OCI-LY1 (cell line): ENCODE measurements at regions not wholly inside any gene's neighbourhood (a gene's known extent, or its start where the extent isn't known, plus 50 kb on each side); places are given as distances from the start of the nearest gene placed in this dataset.

Source experiments
- EZH2 ChIP-seq: fragments of 200-600 bp; sonication (generic), shearing (Covaris generic); IDR thresholded peaks from 2 replicates; pipeline ENCODE4 v1.8.0; 2017; ENCODE audit warnings: borderline replicate concordance, mixed run types, mild to moderate bottlenecking, antibody characterized with exemption, low read length, moderate library complexity, mixed read lengths
- TF ChIP-seq, protein P1 (sequence below): fragments of 200-600 bp; sonication (generic), shearing (Covaris generic); IDR thresholded peaks from 2 replicates; pipeline ENCODE4 v1.5.1; 2017; ENCODE audit warnings: mild to moderate bottlenecking, antibody characterized with exemption, low read length, moderate library complexity, mixed read lengths

DNA sequence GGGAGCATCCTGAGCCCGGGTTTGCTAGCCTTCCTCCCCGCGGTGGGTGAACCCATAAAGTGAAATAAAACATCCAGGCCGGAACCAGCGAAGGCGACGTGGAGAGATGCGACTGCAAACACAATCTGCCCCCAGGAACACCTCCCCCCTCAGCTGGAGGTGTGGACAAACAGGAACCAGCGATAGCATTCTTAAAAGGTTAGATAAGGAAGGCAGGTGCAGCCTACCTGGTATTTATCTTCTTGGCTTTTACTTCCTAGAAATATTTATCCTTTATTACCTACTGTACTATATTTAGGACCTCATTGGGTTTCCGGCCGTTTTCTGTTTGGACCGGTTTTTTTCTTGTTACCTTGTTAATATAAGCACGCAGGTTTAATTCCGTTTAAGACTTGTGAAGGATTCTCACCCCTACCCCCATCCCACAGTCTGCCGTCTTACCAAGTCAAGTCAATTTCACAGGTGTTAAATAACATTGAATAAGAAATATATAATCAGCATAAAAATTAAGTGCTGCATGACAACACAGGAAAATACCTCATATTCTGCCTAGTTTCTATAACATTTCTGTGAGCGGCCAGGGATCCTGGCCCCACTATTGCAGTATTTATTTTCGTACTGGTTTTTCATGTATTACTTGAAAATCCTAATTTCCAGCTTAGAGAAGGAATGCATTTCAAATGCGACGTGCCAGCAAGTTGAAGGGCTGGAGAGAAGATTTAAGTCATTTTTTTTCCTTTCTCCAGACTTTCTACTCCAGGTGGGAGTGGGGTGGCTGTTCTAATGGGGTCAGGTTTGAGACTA is 224.0 kb upstream of the ID2 start:
- TF ChIP-seq, protein P1, sequence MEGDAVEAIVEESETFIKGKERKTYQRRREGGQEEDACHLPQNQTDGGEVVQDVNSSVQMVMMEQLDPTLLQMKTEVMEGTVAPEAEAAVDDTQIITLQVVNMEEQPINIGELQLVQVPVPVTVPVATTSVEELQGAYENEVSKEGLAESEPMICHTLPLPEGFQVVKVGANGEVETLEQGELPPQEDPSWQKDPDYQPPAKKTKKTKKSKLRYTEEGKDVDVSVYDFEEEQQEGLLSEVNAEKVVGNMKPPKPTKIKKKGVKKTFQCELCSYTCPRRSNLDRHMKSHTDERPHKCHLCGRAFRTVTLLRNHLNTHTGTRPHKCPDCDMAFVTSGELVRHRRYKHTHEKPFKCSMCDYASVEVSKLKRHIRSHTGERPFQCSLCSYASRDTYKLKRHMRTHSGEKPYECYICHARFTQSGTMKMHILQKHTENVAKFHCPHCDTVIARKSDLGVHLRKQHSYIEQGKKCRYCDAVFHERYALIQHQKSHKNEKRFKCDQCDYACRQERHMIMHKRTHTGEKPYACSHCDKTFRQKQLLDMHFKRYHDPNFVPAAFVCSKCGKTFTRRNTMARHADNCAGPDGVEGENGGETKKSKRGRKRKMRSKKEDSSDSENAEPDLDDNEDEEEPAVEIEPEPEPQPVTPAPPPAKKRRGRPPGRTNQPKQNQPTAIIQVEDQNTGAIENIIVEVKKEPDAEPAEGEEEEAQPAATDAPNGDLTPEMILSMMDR: no peak
- TF ChIP-seq EZH2: no peak
